ENCODE measurements at regions not wholly inside any gene's neighbourhood (a gene's known extent, or its start where the extent isn't known, plus 50 kb on each side); places are given as distances from the start of the nearest gene placed in this dataset.

DNA sequence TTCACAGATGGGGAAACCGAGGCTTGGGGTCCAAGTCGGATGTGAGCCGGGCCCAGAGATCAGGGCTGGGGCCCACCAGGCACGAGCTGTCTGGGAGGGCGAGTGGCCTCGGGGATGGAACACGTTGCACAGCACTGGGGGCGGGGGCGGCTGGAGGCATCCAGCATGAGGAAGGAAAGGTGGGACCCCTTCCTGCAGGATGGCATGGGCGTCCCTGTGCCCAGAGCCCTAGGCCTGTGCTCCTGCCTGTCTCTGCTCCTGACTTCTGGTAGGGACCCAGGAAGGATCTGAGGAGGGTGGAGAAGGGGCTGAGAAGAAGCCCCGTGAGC, 183.4 kb downstream of the KIF26A start:
- no peak for TF ChIP-seq POLR2A (IDR thresholded peaks at IDR 0.05; ENCODE audit: low read depth, low read length)
- TF ChIP-seq POLR2AphosphoS5 (IDR thresholded peaks at IDR 0.05; ENCODE audit: low read depth, low read length) = no peak

Data from GM12892 (cell line).